H1 (cell line): ENCODE measurements at regions not wholly inside any gene's neighbourhood (a gene's known extent, or its start where the extent isn't known, plus 50 kb on each side); places are given as distances from the start of the nearest gene placed in this dataset.

ENCODE experiments used
- CTCF ChIA-PET: fragments of 300-600 bp; sonication (Branson Sonifier 250); formaldehyde crosslinking; loops from one replicate; lab custom pipeline; 2021; ENCODE audit not compliant: partially characterized antibody; lab: Charles Lee
- POLR2A ChIA-PET: fragments of 300-600 bp; sonication (Branson Sonifier 250); formaldehyde crosslinking; loops from one replicate; lab custom pipeline; 2021; ENCODE audit warnings: inconsistent platforms; ENCODE audit not compliant: partially characterized antibody; lab: Charles Lee
- DNase-seq, 2 experiments: peaks; one replicate each; pipeline versions ENCODE4 v3.0.0 to v3.0.0-alpha.2; 2010 to 2022; ENCODE audit warnings: low spot score in 2 of 2, low read depth in 1 of 2, mixed read lengths in 1 of 2
- FAIRE-seq: peaks from 2 replicates; lab custom pipeline; 2011; peaks lifted over from hg19 to GRCh38; lab: Jason Lieb, UNC
- H2AFZ ChIP-seq: 2 replicates; pipeline ENCODE4 v1.8.1; 2012; ENCODE audit warnings: low read length, inconsistent platforms
- H2AK5ac ChIP-seq: 2 replicates; pipeline ENCODE4 v1.6.1; 2013; ENCODE audit warnings: low read depth, low read length
- H2BK120ac ChIP-seq: replicated peaks from 2 replicates; pipeline ENCODE3; 2013; ENCODE audit warnings: low read depth, low read length, inconsistent platforms
- H2BK12ac ChIP-seq: 2 replicates; pipeline ENCODE4 v1.6.1; 2013; ENCODE audit warnings: low read depth, low read length
- H2BK15ac ChIP-seq: 2 replicates; pipeline ENCODE4 v1.6.1; 2013; ENCODE audit warnings: low read length
- H2BK20ac ChIP-seq: 2 replicates; pipeline ENCODE4 v1.6.1; 2013; ENCODE audit warnings: low read length
- H2BK5ac ChIP-seq: 2 replicates; pipeline ENCODE4 v1.6.1; 2013; ENCODE audit warnings: low read depth, low read length
- H3K14ac ChIP-seq: 2 replicates; pipeline ENCODE4 v1.6.1; 2013; ENCODE audit warnings: inconsistent platforms; ENCODE audit not compliant: insufficient read length
- H3K18ac ChIP-seq: 2 replicates; pipeline ENCODE4 v1.6.1; 2013; ENCODE audit warnings: low read length; ENCODE audit errors: extremely low read depth
- H3K23ac ChIP-seq: 2 replicates; pipeline ENCODE4 v1.6.1; 2013; ENCODE audit warnings: inconsistent platforms; ENCODE audit not compliant: insufficient read length
- H3K23me2 ChIP-seq: 2 replicates; pipeline ENCODE4 v1.6.1; 2013; ENCODE audit warnings: low read depth, low read length
- H3K27ac ChIP-seq: 2 replicates; pipeline ENCODE4 v1.6.1; 2011; ENCODE audit warnings: low read depth, low read length, inconsistent platforms
- H3K27me3 ChIP-seq, 4 experiments: replicated peaks in 1 of 4; 1 replicate in 1 of 4; 2 replicates in 3 of 4; pipeline versions ENCODE4 v1.6.1 to v1.8.1; 2011 to 2013; ENCODE audit warnings: low read length in 3 of 4, mild to moderate bottlenecking in 3 of 4, inconsistent platforms in 2 of 4, mixed read lengths in 2 of 4, moderate library complexity in 1 of 4; ENCODE audit not compliant: control insufficient read depth in 3 of 4, insufficient read depth in 3 of 4; ENCODE audit errors: extremely low read depth in 1 of 4
- H3K36me3 ChIP-seq, 4 experiments: 2 replicates each; pipeline versions ENCODE4 v1.6.1 to v1.8.1; 2011 to 2013; ENCODE audit warnings: mild to moderate bottlenecking in 4 of 4, low read length in 3 of 4, moderate library complexity in 2 of 4, control low read depth in 1 of 4, inconsistent platforms in 1 of 4; ENCODE audit not compliant: insufficient read depth in 4 of 4, control insufficient read depth in 2 of 4
- H3K4ac ChIP-seq: replicated peaks from 2 replicates; pipeline ENCODE3; 2013; ENCODE audit warnings: low read length, low read depth, mixed read lengths, inconsistent platforms; ENCODE audit not compliant: insufficient read length
- H3K4me1 ChIP-seq, 4 experiments: replicated peaks in 1 of 4; 1 replicate in 1 of 4; 2 replicates in 3 of 4; pipeline versions ENCODE4 v1.6.1 to v1.8.1; 2011 to 2013; ENCODE audit warnings: low read length in 3 of 4, inconsistent platforms in 2 of 4, mixed read lengths in 1 of 4; ENCODE audit not compliant: insufficient read depth in 4 of 4, control insufficient read depth in 3 of 4
- H3K4me2 ChIP-seq, 2 experiments: 2 replicates each; pipeline versions ENCODE4 v1.6.1 to v1.8.1; 2011 to 2013; ENCODE audit warnings: low read depth in 2 of 2, low read length in 2 of 2, control low read depth in 1 of 2, inconsistent platforms in 1 of 2, mild to moderate bottlenecking in 1 of 2; ENCODE audit not compliant: insufficient read depth in 1 of 2
- H3K4me3 ChIP-seq, 4 experiments: fragments of 200-600, 300-600 bp in 1 of 4; sonication (generic), shearing (Covaris generic), sonication (Bioruptor Twin) in 1 of 4; 2 replicates each; pipeline versions ENCODE4 v1.5.1 to v1.8.1; 2011 to 2016; ENCODE audit warnings: low read length in 4 of 4, low read depth in 3 of 4, control low read depth in 2 of 4, inconsistent platforms in 2 of 4, mild to moderate bottlenecking in 2 of 4, mixed read lengths in 1 of 4, moderate library complexity in 1 of 4; ENCODE audit not compliant: insufficient read depth in 2 of 4; ENCODE audit errors: extremely low read depth in 1 of 4
- H3K56ac ChIP-seq: replicated peaks from 2 replicates; pipeline ENCODE3; 2013; ENCODE audit warnings: low read depth, mild to moderate bottlenecking, mixed read lengths, low read length, inconsistent platforms; ENCODE audit not compliant: insufficient read length
- H3K79me1 ChIP-seq: 2 replicates; pipeline ENCODE4 v1.6.1; 2013; ENCODE audit warnings: low read depth, low read length, control low read depth
- H3K79me2 ChIP-seq, 2 experiments: 2 replicates each; pipeline versions ENCODE4 v1.6.1 to v1.8.1; 2012 to 2013; ENCODE audit warnings: low read length in 2 of 2, mild to moderate bottlenecking in 2 of 2, inconsistent platforms in 1 of 2; ENCODE audit not compliant: insufficient read depth in 2 of 2, control insufficient read depth in 1 of 2
- H3K9ac ChIP-seq, 4 experiments: replicated peaks in 1 of 4; 1 replicate in 1 of 4; 2 replicates in 3 of 4; pipeline versions ENCODE4 v1.6.1 to v1.8.1; 2011 to 2013; ENCODE audit warnings: low read depth in 3 of 4, low read length in 3 of 4, control low read depth in 2 of 4, mild to moderate bottlenecking in 2 of 4, moderate library complexity in 2 of 4, inconsistent platforms in 1 of 4; ENCODE audit errors: extremely low read depth in 1 of 4
- H3K9me3 ChIP-seq, 2 experiments: 2 replicates each; pipeline versions ENCODE4 v1.6.1 to v1.8.1; 2012 to 2013; ENCODE audit warnings: mild to moderate bottlenecking in 2 of 2, moderate library complexity in 2 of 2, control low read depth in 1 of 2, inconsistent platforms in 1 of 2, low read depth in 1 of 2, low read length in 1 of 2, mixed read lengths in 1 of 2; ENCODE audit not compliant: insufficient read depth in 2 of 2
- H4K20me1 ChIP-seq, 2 experiments: replicated peaks in 1 of 2; 2 replicates each; pipeline versions ENCODE3 to v1.8.1; 2011 to 2013; ENCODE audit warnings: inconsistent platforms in 2 of 2, low read length in 2 of 2, mild to moderate bottlenecking in 1 of 2; ENCODE audit not compliant: insufficient read depth in 2 of 2, control insufficient read depth in 1 of 2
- H4K5ac ChIP-seq: 2 replicates; pipeline ENCODE4 v1.6.1; 2013; ENCODE audit warnings: low read length, low read depth, mixed read lengths, inconsistent platforms; ENCODE audit not compliant: insufficient read length
- H4K8ac ChIP-seq: 2 replicates; pipeline ENCODE4 v1.8.0; 2013; ENCODE audit warnings: mild to moderate bottlenecking, moderate library complexity, low read length, inconsistent platforms; ENCODE audit not compliant: insufficient read depth; ENCODE audit errors: extremely low read depth
- H4K91ac ChIP-seq: replicated peaks from 2 replicates; pipeline ENCODE3; 2013; ENCODE audit warnings: low read length, mixed read lengths, inconsistent platforms; ENCODE audit not compliant: insufficient read length
- CBX8 ChIP-seq: fragments of 300-800, 300-1000 bp; sonication (generic); IDR thresholded peaks from 2 replicates; pipeline ENCODE4 v1.7.1; 2016; ENCODE audit warnings: low read depth, low read length, borderline replicate concordance
- JUN ChIP-seq: IDR thresholded peaks from 2 replicates; pipeline ENCODE4 v1.6.1; 2011; ENCODE audit warnings: low read depth, mild to moderate bottlenecking, improper control_type of control experiment, low read length
- PHF8 ChIP-seq: fragments of 200-600 bp; sonication (generic); conservative IDR thresholded peaks from 2 replicates; pipeline ENCODE4 v1.7.1; 2012; ENCODE audit warnings: low read depth, mild to moderate bottlenecking, inconsistent platforms, low read length, moderate library complexity
- POLR2AphosphoS5 ChIP-seq: IDR thresholded peaks from 2 replicates; pipeline ENCODE4 v1.6.1; 2011; ENCODE audit warnings: low read depth, low read length
- RBBP5 ChIP-seq: IDR thresholded peaks from 2 replicates; pipeline ENCODE4 v1.7.1; 2012; ENCODE audit warnings: low read depth, mild to moderate bottlenecking, inconsistent platforms, low read length, moderate library complexity, borderline replicate concordance
- WGBS, 2 experiments: shearing (Covaris generic) in 1 of 2; methylation state at CpG; one replicate each; pipeline versions ENCODE4 v1.1.6 to v1.1.7; 2013 to 2015; ENCODE audit warnings: low lambda C conversion rate in 2 of 2, mixed read lengths in 2 of 2, inconsistent platforms in 1 of 2, low coverage in 1 of 2, missing lambda C conversion rate in 1 of 2; ENCODE audit not compliant: insufficient replicate concordance in 2 of 2, insufficient coverage in 1 of 2, insufficient read length in 1 of 2; ENCODE audit errors: extremely low coverage in 1 of 2, missing lambda C conversion rate in 1 of 2; 5-methylcytosine and 5-hydroxymethylcytosine counted together

- no peak overlapping the region for H3K9ac ChIP-seq
- no peaks in the 10 kb centered on the region for H3K36me3 ChIP-seq
- no peaks in the 10 kb centered on the region for H3K27me3 ChIP-seq
- no peak overlapping the region for H3K14ac ChIP-seq
- H2AK5ac ChIP-seq, result no peak overlapping the region
- H3K27ac ChIP-seq, result no peak overlapping the region
- H4K8ac ChIP-seq, result no peak overlapping the region
- no peak for TF ChIP-seq RBBP5
- no peak for TF ChIP-seq CBX8
- TF ChIP-seq PHF8, result no peak
- TF ChIP-seq POLR2AphosphoS5, result no peak
- TF ChIP-seq JUN, result no peak
- TF ChIP-seq, all 59 proteins: peak for 0
- H3K4me1 ChIP-seq, result no peaks in the 10 kb centered on the region
- H3K18ac ChIP-seq, result no peak overlapping the region
- no peaks in the 10 kb centered on the region for H3K79me2 ChIP-seq
- no peak overlapping the region for H2BK5ac ChIP-seq
- H2AFZ ChIP-seq, result no peak overlapping the region
- no peak overlapping the region for H3K4me2 ChIP-seq
- no peaks in the 10 kb centered on the region for H3K23me2 ChIP-seq
- 100% methylated on average over 2 of the region's 2 CpGs; no CpG with 5 or more reads in 1 of the 2 experiments for WGBS, 2 experiments
- H2BK15ac ChIP-seq, result no peak overlapping the region
- no peak overlapping the region for H4K5ac ChIP-seq
- no peak overlapping the region for H2BK20ac ChIP-seq
- no peak overlapping the region for H3K23ac ChIP-seq
- no peak overlapping the region for H2BK120ac ChIP-seq
- no peaks in the 10 kb centered on the region for H3K79me1 ChIP-seq
- H4K91ac ChIP-seq, result no peak overlapping the region
- H3K4ac ChIP-seq, result no peak overlapping the region
- no peak for DNase-seq
- no peaks in the 10 kb centered on the region for H4K20me1 ChIP-seq
- POLR2A ChIA-PET, result no interaction called here
- H3K56ac ChIP-seq, result no peak overlapping the region
- no peak overlapping the region for H2BK12ac ChIP-seq
- FAIRE-seq, result no peak
- no peak overlapping the region for H3K4me3 ChIP-seq
- no peaks in the 10 kb centered on the region for H3K9me3 ChIP-seq
- CTCF ChIA-PET, result interaction anchor here (0.8 to 1.4 kb wide), 3 partner anchors 9 to 44 kb away, joined by 3 to 5 read pairs (median 4); no protein-coding TSS in a partner anchor
These were observed 202.5 kb downstream of the TLE3 start for GRCh38 chr15:69895202-69895601.
